ENCODE measurements at regions not wholly inside any gene's neighbourhood (a gene's known extent, or its start where the extent isn't known, plus 50 kb on each side); places are given as distances from the start of the nearest gene placed in this dataset.

GRCh38 chr17:36845916-36846315 is 91.4 kb upstream of the LHX1 start:
- TF ChIP-seq NFRKB (IDR thresholded peaks at IDR 0.05) (no peak), LEF1 (IDR thresholded peaks at IDR 0.05; ENCODE audit: borderline replicate concordance) (no peak), ARNT (IDR thresholded peaks at IDR 0.05) (no peak), SP1 (IDR thresholded peaks at IDR 0.05) (no peak), SUZ12 (IDR thresholded peaks at IDR 0.05) (no peak), ZNF384 (IDR thresholded peaks at IDR 0.05) (no peak)

Data from HEK293T (cell line).